Vagina (tissue), 2 donors: ENCODE measurements at regions not wholly inside any gene's neighbourhood (a gene's known extent, or its start where the extent isn't known, plus 50 kb on each side); places are given as distances from the start of the nearest gene placed in this dataset.
"Not testable (repeated sequence)": the region's sequence is repeated elsewhere in the genome, so short reads cannot be mapped to it uniquely, and the experiment has no call there.

ENCODE experiments used
- CTCF ChIP-seq, 3 experiments: fragments of 450-650 bp in 2 of 3; fragments of 200-600 bp in 1 of 3; sonication (generic) in 1 of 3; IDR thresholded peaks; one replicate each; pipeline ENCODE4 v1.5.1; 2017 to 2019; ENCODE audit warnings: antibody characterized with exemption in 3 of 3, mild to moderate bottlenecking in 2 of 3, moderate library complexity in 2 of 3
- POLR2A ChIP-seq, 2 donors: fragments of 450-650 bp; IDR thresholded peaks; one replicate each; pipeline ENCODE4 v1.6.1; 2017; ENCODE audit warnings: antibody characterized with exemption in 2 of 2, mild to moderate bottlenecking in 2 of 2, moderate library complexity in 2 of 2

- not testable (repeated sequence) for TF ChIP-seq POLR2A, CTCF (IDR thresholded peaks at IDR 0.05)
Measured at GRCh38 chr22:23474531-23474930, 105.6 kb downstream of the IGLL1 start.
